Motor neuron (in vitro differentiated cells): ENCODE measurements at regions not wholly inside any gene's neighbourhood (a gene's known extent, or its start where the extent isn't known, plus 50 kb on each side); places are given as distances from the start of the nearest gene placed in this dataset.

Source experiments
- ATAC-seq, 8 experiments: fragments of 200-7000 bp; cut with Tn5 transposase; replicated peaks in 6 of 8; 2 replicates each; pipeline ENCODE4 v1.8.0; 2021; ENCODE audit warnings: mild to moderate bottlenecking in 8 of 8, moderate library complexity in 8 of 8
- H3K27ac ChIP-seq, 2 donors: fragments of 250-450 bp; sonication (Bioruptor Pico); 2 replicates each; pipeline ENCODE4 v1.9.0; 2021; ENCODE audit warnings: antibody characterized with exemption in 2 of 2, mild to moderate bottlenecking in 2 of 2, moderate library complexity in 1 of 2
- H3K4me1 ChIP-seq, 2 donors: fragments of 250-450 bp; sonication (Bioruptor Pico); replicated peaks in 1 of 2; 2 replicates each; pipeline ENCODE4 v1.6.1; 2021; ENCODE audit warnings: antibody characterized with exemption in 2 of 2, mild to moderate bottlenecking in 2 of 2, moderate library complexity in 1 of 2
- H3K4me3 ChIP-seq, 5 donors: fragments of 250-450 bp; sonication (Bioruptor Pico); 2 replicates each; pipeline ENCODE4 v1.9.0; 2021; ENCODE audit warnings: antibody characterized with exemption in 5 of 5, mild to moderate bottlenecking in 5 of 5, moderate library complexity in 4 of 5
- WGBS, 10 experiments: fragments of 450-650 bp; shearing (Covaris generic); methylation state at CpG; one replicate each; pipeline ENCODE4 v1.0.0; 2022; 5-methylcytosine and 5-hydroxymethylcytosine counted together
- in situ Hi-C, 9 experiments: fragments of 400-800 bp; cut with MboI; loops; one replicate each; pipeline ENCODE4 v1.15.0; 2021; ENCODE audit warnings: low sequenced_read_pairs in 9 of 9, low pct_unique_long_range_greater_than_20kb in 2 of 9; ENCODE audit not compliant: unreplicated experiment in 9 of 9

GRCh38 chr21:19350286-19350685, 946.7 kb upstream of the TMPRSS15 start:
- Histone ChIP-seq H3K27ac (no peak overlapping the region), H3K4me3 (no peak overlapping the region), H3K4me1 (peaks cover 0 to 12% of the 10 kb centered on the region in 2 donors)
- ATAC-seq: peak in 1 of 8 experiments; percentile 38
- in situ Hi-C loops: no loop called here

- Histone ChIP-seq H3K27ac (no peak overlapping the region), H3K4me1 (peaks cover 0 to 12% of the 10 kb centered on the region in 2 donors), H3K4me3 (no peak overlapping the region)
- ATAC-seq: no peak
- 8 to 100% (median 63%) methylated on average over 1 to 2 of the region's 2 CpGs; no CpG with 5 or more reads in 3 of the 10 experiments for whole genome bisulfite sequencing, 10 experiments
- in situ Hi-C loops: no loop called here
Measured at GRCh38 chr21:19353256-19353655, 949.7 kb upstream of the TMPRSS15 start.

GRCh38 chr21:19368944-19369343, 965.4 kb upstream of the TMPRSS15 start:
- 0 to 88% (median 60%) methylated on average over 1 of the region's 1 CpG; no CpG with 5 or more reads in 1 of the 10 experiments for WGBS, 10 experiments
- H3K27ac ChIP-seq: no peak overlapping the region
- peaks cover 0 to 3% of the 10 kb centered on the region in 2 donors for H3K4me1 ChIP-seq
- H3K4me3 ChIP-seq: no peak overlapping the region
- in situ Hi-C loops: no loop called here
- no peak for ATAC-seq

GRCh38 chr21:19392390-19392789, 988.8 kb upstream of the TMPRSS15 start:
- in situ Hi-C loops: no loop called here
- Histone ChIP-seq H3K4me3 (no peak overlapping the region), H3K4me1 (no peaks in the 10 kb centered on the region), H3K27ac (no peak overlapping the region)
- 0 to 100% (median 60%) methylated on average over 1 to 4 of the region's 4 CpGs for WGBS, 10 experiments
- ATAC-seq: peak in 2 of 8 experiments; percentile 52 to 65

GRCh38 chr21:19400223-19400770, 996.7 kb upstream of the TMPRSS15 start:
- Histone ChIP-seq H3K4me3 (no peak overlapping the region), H3K27ac (no peak overlapping the region), H3K4me1 (no peaks in the 10 kb centered on the region)
- in situ Hi-C loops: no loop called here
- 4 to 100% (median 74%) methylated on average over 1 to 5 of the region's 5 CpGs for WGBS, 10 experiments
- no peak for ATAC-seq

- H3K27ac ChIP-seq: no peak overlapping the region
- no peak for ATAC-seq
- no peaks in the 10 kb centered on the region for H3K4me1 ChIP-seq
- no peak overlapping the region for H3K4me3 ChIP-seq
- in situ Hi-C loops: no loop called here
Measured at GRCh38 chr21:19402870-19403269, 999.3 kb upstream of the TMPRSS15 start.

- Histone ChIP-seq H3K4me3 (no peak overlapping the region), H3K4me1 (no peaks in the 10 kb centered on the region), H3K27ac (no peak overlapping the region)
- in situ Hi-C loops: no loop called here
- no peak for ATAC-seq
- WGBS, 10 experiments: 80 to 93% (median 88%) methylated on average over 1 to 2 of the region's 2 CpGs; no CpG with 5 or more reads in 6 of the 10 experiments
Measured at GRCh38 chr21:19405326-19405725, 1001.7 kb upstream of the TMPRSS15 start.

GRCh38 chr21:19420565-19420964, 1017.0 kb upstream of the TMPRSS15 start:
- H3K4me3 ChIP-seq: no peak overlapping the region
- H3K4me1 ChIP-seq: no peaks in the 10 kb centered on the region
- 0 to 88% (median 62%) methylated on average over 1 to 3 of the region's 3 CpGs for WGBS, 10 experiments
- no peak overlapping the region for H3K27ac ChIP-seq
- in situ Hi-C loops: no loop called here
- peak in 2 of 8 experiments; percentile 24 to 42 for ATAC-seq

- H3K4me3 ChIP-seq: no peak overlapping the region
- ATAC-seq: no peak
- in situ Hi-C loops: no loop called here
- H3K4me1 ChIP-seq: peaks cover 0 to 2% of the 10 kb centered on the region in 2 donors
- H3K27ac ChIP-seq: no peak overlapping the region
- WGBS, 10 experiments: 0 to 96% (median 81%) methylated on average over 1 to 4 of the region's 4 CpGs; no CpG with 5 or more reads in 1 of the 10 experiments
Measured at GRCh38 chr21:19433623-19434022, 1030.0 kb upstream of the TMPRSS15 start.

- peak overlapping the region; percentile 5 to 66 for H3K27ac ChIP-seq
- H3K4me3 ChIP-seq: no peak overlapping the region
- ATAC-seq: peak in 5 of 8 experiments; percentile 90 to 98 (median 92)
- H3K4me1 ChIP-seq: peaks cover 0 to 9% of the 10 kb centered on the region in 2 donors
- in situ Hi-C loops: no loop called here
- WGBS, 10 experiments: 3 to 35% (median 11%) methylated on average over 3 to 10 of the region's 10 CpGs
Measured at GRCh38 chr21:19440792-19441655, 1037.4 kb upstream of the TMPRSS15 start.

GRCh38 chr21:19458295-19458694, 1054.7 kb upstream of the TMPRSS15 start:
- ATAC-seq: no peak
- Histone ChIP-seq H3K27ac (no peak overlapping the region), H3K4me1 (no peaks in the 10 kb centered on the region), H3K4me3 (no peak overlapping the region)
- 0 to 100% (median 83%) methylated on average over 1 of the region's 1 CpG; no CpG with 5 or more reads in 2 of the 10 experiments for WGBS, 10 experiments
- in situ Hi-C loops: no loop called here

GRCh38 chr21:19461481-19462205, 1058.1 kb upstream of the TMPRSS15 start:
- in situ Hi-C loops: no loop called here
- Histone ChIP-seq H3K4me1 (no peaks in the 10 kb centered on the region), H3K4me3 (no peak overlapping the region), H3K27ac (no peak overlapping the region)
- ATAC-seq: no peak
- 0 to 95% (median 78%) methylated on average over 2 to 8 of the region's 8 CpGs; no CpG with 5 or more reads in 1 of the 10 experiments for WGBS, 10 experiments

- Histone ChIP-seq H3K27ac (no peak overlapping the region), H3K4me1 (no peaks in the 10 kb centered on the region), H3K4me3 (no peak overlapping the region)
- no peak for ATAC-seq
- 60 to 100% (median 93%) methylated on average over 1 of the region's 1 CpG; no CpG with 5 or more reads in 6 of the 10 experiments for WGBS, 10 experiments
- in situ Hi-C loops: no loop called here
Measured at GRCh38 chr21:19463966-19464365, 1060.4 kb upstream of the TMPRSS15 start.
